Fibroblast of lung (primary cell): ENCODE measurements at regions not wholly inside any gene's neighbourhood (a gene's known extent, or its start where the extent isn't known, plus 50 kb on each side); places are given as distances from the start of the nearest gene placed in this dataset.

Source experiments
- DNase-seq, 2 donors: peaks; one replicate each; pipeline versions ENCODE4 v3.0.0 to v3.0.0-alpha.2; 2010; ENCODE audit warnings: low read depth in 2 of 2
- H2AFZ ChIP-seq: 2 replicates; pipeline ENCODE4 v1.5.1; 2012; ENCODE audit warnings: low read length, control low read depth, inconsistent platforms
- H3K27ac ChIP-seq: 2 replicates; pipeline ENCODE4 v1.5.1; 2011; ENCODE audit warnings: low read length, control low read depth; ENCODE audit not compliant: insufficient read depth
- H3K27me3 ChIP-seq: 2 replicates; pipeline ENCODE4 v1.5.1; 2011; ENCODE audit warnings: mild to moderate bottlenecking, low read length; ENCODE audit not compliant: control insufficient read depth, insufficient read depth
- H3K36me3 ChIP-seq: 2 replicates; pipeline ENCODE4 v1.5.1; 2011; ENCODE audit warnings: low read length; ENCODE audit not compliant: control insufficient read depth, insufficient read depth
- H3K4me1 ChIP-seq: 2 replicates; pipeline ENCODE4 v1.5.1; 2011; ENCODE audit warnings: low read length; ENCODE audit not compliant: control insufficient read depth, insufficient read depth; ENCODE audit errors: extremely low read depth
- H3K4me2 ChIP-seq: 2 replicates; pipeline ENCODE4 v1.5.1; 2011; ENCODE audit warnings: low read length, control low read depth; ENCODE audit not compliant: insufficient read depth; ENCODE audit errors: extremely low read depth
- H3K4me3 ChIP-seq, 4 experiments: fragments of 200-600 bp in 1 of 4; sonication (generic) in 1 of 4; replicated peaks in 1 of 4; 2 replicates each; pipeline ENCODE4 v1.5.1; 2011 to 2016; ENCODE audit warnings: low read length in 4 of 4, low read depth in 3 of 4, mild to moderate bottlenecking in 3 of 4, control low read depth in 2 of 4, inconsistent platforms in 1 of 4, mixed read lengths in 1 of 4; ENCODE audit not compliant: insufficient read depth in 1 of 4; ENCODE audit errors: control extremely low read depth in 1 of 4
- H3K79me2 ChIP-seq: 2 replicates; pipeline ENCODE4 v1.5.1; 2012; ENCODE audit warnings: mild to moderate bottlenecking, low read length, inconsistent platforms; ENCODE audit not compliant: control insufficient read depth, insufficient read depth
- H3K9ac ChIP-seq: 2 replicates; pipeline ENCODE4 v1.5.1; 2011; ENCODE audit warnings: mild to moderate bottlenecking, low read length, control low read depth; ENCODE audit not compliant: insufficient read depth
- H3K9me3 ChIP-seq: 2 replicates; pipeline ENCODE4 v1.5.1; 2012; ENCODE audit warnings: low read depth, low read length; ENCODE audit not compliant: control insufficient read depth, insufficient read depth
- H4K20me1 ChIP-seq: 2 replicates; pipeline ENCODE4 v1.5.1; 2011; ENCODE audit warnings: low read length; ENCODE audit not compliant: control insufficient read depth, insufficient read depth; ENCODE audit errors: extremely low read depth
- CTCF ChIP-seq, 2 donors: IDR thresholded peaks in 1 of 2; conservative IDR thresholded peaks in 1 of 2; 1 replicate in 1 of 2; 2 replicates in 1 of 2; pipeline ENCODE4 v1.5.1; 2011 to 2012; ENCODE audit warnings: low read length in 2 of 2, control low read depth in 1 of 2, inconsistent platforms in 1 of 2, low read depth in 1 of 2, mild to moderate bottlenecking in 1 of 2
- EZH2 ChIP-seq: IDR thresholded peaks from 2 replicates; pipeline ENCODE4 v1.5.1; 2012; ENCODE audit warnings: low read length, control low read depth, mild to moderate bottlenecking; ENCODE audit errors: missing control alignments

DNA sequence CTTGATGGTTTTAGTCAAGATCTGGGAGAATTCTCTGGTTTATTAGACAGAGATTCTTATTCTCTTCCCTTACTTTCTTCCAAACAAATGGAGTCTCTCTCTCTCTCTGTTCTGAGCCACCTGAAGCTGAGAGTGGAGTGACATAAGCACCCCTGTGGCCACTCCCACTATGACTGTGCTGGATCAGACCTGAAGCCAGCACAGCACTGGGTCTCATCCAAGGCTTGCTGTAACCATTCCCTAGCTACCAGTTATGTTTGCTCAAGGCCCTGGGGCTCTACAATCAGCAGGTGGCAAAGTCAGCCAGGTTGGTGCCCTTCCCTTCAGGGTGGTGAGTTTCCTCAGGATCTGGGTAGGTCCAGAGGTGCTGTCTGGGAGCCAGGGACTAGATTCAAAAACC, 568.5 kb downstream of the AACS start:
- Histone ChIP-seq H3K4me3 (no peak overlapping the region), H2AFZ (no peak overlapping the region), H4K20me1 (no peaks in the 10 kb centered on the region), H3K4me2 (no peak overlapping the region), H3K27ac (no peak overlapping the region), H3K4me1 (no peaks in the 10 kb centered on the region), H3K9me3 (no peaks in the 10 kb centered on the region), H3K9ac (no peak overlapping the region), H3K27me3 (no peaks in the 10 kb centered on the region), H3K79me2 (no peaks in the 10 kb centered on the region), H3K36me3 (no peaks in the 10 kb centered on the region)
- no peak for DNase-seq
- TF ChIP-seq EZH2 (no peak), CTCF (conservative IDR thresholded peaks at IDR 0.05 in 1 of 2, IDR thresholded peaks at IDR 0.05 in 1 of 2; ENCODE audit: low read depth in 1 of 2, low read length in 2 of 2) (no peak)

DNA sequence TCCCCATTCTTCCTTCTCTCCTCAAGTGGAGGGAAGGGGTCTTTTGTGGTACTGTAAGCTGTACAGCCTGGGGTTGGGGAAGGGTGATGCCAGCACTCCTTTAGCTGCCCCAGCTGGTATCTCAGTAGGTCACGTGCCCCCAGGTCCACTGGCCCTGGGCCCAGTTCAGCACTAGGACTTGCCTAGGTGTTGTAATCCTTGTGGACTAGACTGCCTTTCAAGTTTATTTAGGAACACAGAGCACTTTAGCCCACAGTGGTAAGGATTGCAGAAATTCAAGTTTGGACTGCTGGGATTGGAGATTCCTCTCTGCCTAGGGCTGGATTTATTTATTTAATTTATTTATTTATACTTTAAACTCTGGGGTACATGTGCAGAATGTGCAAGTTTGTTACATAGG, 569.6 kb downstream of the AACS start:
- Histone ChIP-seq H3K4me2 (no peak overlapping the region), H3K9ac (no peak overlapping the region), H3K27me3 (no peaks in the 10 kb centered on the region), H3K4me3 (no peak overlapping the region), H4K20me1 (no peaks in the 10 kb centered on the region), H3K36me3 (no peaks in the 10 kb centered on the region), H3K4me1 (no peaks in the 10 kb centered on the region), H2AFZ (no peak overlapping the region), H3K9me3 (no peaks in the 10 kb centered on the region), H3K27ac (no peak overlapping the region), H3K79me2 (no peaks in the 10 kb centered on the region)
- TF ChIP-seq EZH2 (no peak), CTCF (conservative IDR thresholded peaks at IDR 0.05 in 1 of 2, IDR thresholded peaks at IDR 0.05 in 1 of 2; ENCODE audit: low read depth in 1 of 2, low read length in 2 of 2) (no peak)
- DNase-seq: no peak

- Histone ChIP-seq H3K27me3 (no peaks in the 10 kb centered on the region), H3K4me3 (no peak overlapping the region), H3K4me1 (no peaks in the 10 kb centered on the region), H3K9me3 (no peaks in the 10 kb centered on the region), H3K36me3 (no peaks in the 10 kb centered on the region), H3K4me2 (no peak overlapping the region), H3K27ac (no peak overlapping the region), H3K9ac (no peak overlapping the region), H4K20me1 (no peaks in the 10 kb centered on the region), H2AFZ (no peak overlapping the region), H3K79me2 (no peaks in the 10 kb centered on the region)
- DNase-seq: no peak
- TF ChIP-seq EZH2 (no peak), CTCF (conservative IDR thresholded peaks at IDR 0.05 in 1 of 2, IDR thresholded peaks at IDR 0.05 in 1 of 2; ENCODE audit: low read depth in 1 of 2, low read length in 2 of 2) (no peak)
Observed at GRCh38 chr12:125639826-125640225, 574.6 kb downstream of the AACS start.
